ENCODE measurements at regions not wholly inside any gene's neighbourhood (a gene's known extent, or its start where the extent isn't known, plus 50 kb on each side); places are given as distances from the start of the nearest gene placed in this dataset.

GRCh38 chr2:18788592-18788991 is 199.2 kb upstream of the NT5C1B start:
- intact Hi-C loops (cut with DNase I), result no loop called here

DNA sequence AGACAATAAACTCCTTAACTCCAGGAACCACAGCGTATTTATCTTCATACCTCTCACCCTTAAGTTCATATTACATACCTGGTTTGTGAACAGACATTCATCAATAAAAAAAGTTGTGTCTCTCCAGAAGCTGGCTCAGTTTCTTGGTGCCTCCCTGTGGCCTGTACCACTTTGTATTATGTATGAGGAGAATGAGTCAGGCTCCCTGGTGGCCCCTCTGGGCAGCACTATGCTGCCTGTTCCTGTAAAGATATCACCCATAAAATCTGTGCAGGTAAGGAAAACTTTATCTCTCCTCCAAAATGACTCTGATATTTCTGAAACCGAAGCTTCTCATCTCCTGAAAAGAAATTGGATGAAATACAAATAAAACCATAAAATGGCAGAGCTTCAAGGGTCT is 198.4 kb upstream of the NT5C1B start:
- 90 to 92% methylated on average over 2 of the region's 2 CpGs for WGBS, 2 donors
- intact Hi-C loops (cut with DNase I), result no loop called here
- TF ChIP-seq, protein P1, sequence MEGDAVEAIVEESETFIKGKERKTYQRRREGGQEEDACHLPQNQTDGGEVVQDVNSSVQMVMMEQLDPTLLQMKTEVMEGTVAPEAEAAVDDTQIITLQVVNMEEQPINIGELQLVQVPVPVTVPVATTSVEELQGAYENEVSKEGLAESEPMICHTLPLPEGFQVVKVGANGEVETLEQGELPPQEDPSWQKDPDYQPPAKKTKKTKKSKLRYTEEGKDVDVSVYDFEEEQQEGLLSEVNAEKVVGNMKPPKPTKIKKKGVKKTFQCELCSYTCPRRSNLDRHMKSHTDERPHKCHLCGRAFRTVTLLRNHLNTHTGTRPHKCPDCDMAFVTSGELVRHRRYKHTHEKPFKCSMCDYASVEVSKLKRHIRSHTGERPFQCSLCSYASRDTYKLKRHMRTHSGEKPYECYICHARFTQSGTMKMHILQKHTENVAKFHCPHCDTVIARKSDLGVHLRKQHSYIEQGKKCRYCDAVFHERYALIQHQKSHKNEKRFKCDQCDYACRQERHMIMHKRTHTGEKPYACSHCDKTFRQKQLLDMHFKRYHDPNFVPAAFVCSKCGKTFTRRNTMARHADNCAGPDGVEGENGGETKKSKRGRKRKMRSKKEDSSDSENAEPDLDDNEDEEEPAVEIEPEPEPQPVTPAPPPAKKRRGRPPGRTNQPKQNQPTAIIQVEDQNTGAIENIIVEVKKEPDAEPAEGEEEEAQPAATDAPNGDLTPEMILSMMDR (IDR thresholded peaks at IDR 0.05), result no peak
- no peak for TF ChIP-seq POLR2A (IDR thresholded peaks at IDR 0.05)
- Histone ChIP-seq H3K27ac (no peak overlapping the region), H3K9me3 (no peaks in the 10 kb centered on the region), H3K36me3 (no peaks in the 10 kb centered on the region), H3K4me1 (peaks cover 0 to 8% of the 10 kb centered on the region in 2 donors), H3K4me3 (replicated peaks in 1 of 3) (no peak overlapping the region), H3K27me3 (no peaks in the 10 kb centered on the region)
- no peak for DNase-seq

More at GRCh38 chr2:18788592-18788991, 199.2 kb upstream of the NT5C1B start:
- 55 to 67% methylated on average over 5 of the region's 5 CpGs for WGBS, 2 donors
- H3K9me3 ChIP-seq, result no peaks in the 10 kb centered on the region
- no peaks in the 10 kb centered on the region for H3K27me3 ChIP-seq
- no peak for TF ChIP-seq POLR2A (IDR thresholded peaks at IDR 0.05)
- TF ChIP-seq, protein P1 (IDR thresholded peaks at IDR 0.05), result no peak
- H3K27ac ChIP-seq, result no peak overlapping the region
- no peaks in the 10 kb centered on the region for H3K36me3 ChIP-seq
- DNase-seq, result peak; percentile 46 to 49
- no peak overlapping the region for H3K4me3 ChIP-seq (replicated peaks in 1 of 3)
- peaks cover 0 to 8% of the 10 kb centered on the region in 2 donors for H3K4me1 ChIP-seq

DNA sequence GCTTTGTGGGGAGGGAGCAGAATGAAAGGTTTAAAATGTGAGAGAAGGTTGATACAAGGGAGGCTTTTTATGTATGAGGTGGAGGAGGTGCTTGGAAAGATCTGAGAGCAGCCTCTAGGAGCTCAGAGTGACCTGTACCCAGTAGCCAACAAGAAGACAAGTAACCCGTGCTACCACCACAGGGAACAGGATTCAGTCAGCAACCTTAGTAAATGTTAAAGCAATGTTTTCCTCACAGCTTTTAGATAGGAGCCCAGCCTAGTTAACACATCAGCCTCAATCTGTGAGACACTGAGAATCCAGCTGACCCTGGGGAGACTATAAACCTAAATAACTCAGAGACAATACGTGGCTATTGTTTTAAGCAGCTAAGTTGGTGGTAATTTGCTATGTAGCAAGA is 194.9 kb upstream of the NT5C1B start:
- DNase-seq, result no peak
- Histone ChIP-seq H3K4me1 (peaks cover 0 to 5% of the 10 kb centered on the region in 2 donors), H3K9me3 (no peaks in the 10 kb centered on the region), H3K27ac (no peak overlapping the region), H3K4me3 (replicated peaks in 1 of 3) (no peak overlapping the region), H3K36me3 (no peaks in the 10 kb centered on the region), H3K27me3 (no peaks in the 10 kb centered on the region)
- WGBS, 2 donors, result 90% methylated on average over 2 of the region's 2 CpGs
- TF ChIP-seq POLR2A (IDR thresholded peaks at IDR 0.05), result no peak
- TF ChIP-seq, protein P1 (IDR thresholded peaks at IDR 0.05), result no peak
- intact Hi-C loops (cut with DNase I), result no loop called here

GRCh38 chr2:18781541-18782280 is 192.3 kb upstream of the NT5C1B start:
- TF ChIP-seq POLR2A (IDR thresholded peaks at IDR 0.05), result no peak
- TF ChIP-seq, protein P1 (IDR thresholded peaks at IDR 0.05), result no peak
- H3K4me3 ChIP-seq (replicated peaks in 1 of 3), result no peak overlapping the region
- WGBS, 2 donors, result 85 to 89% methylated on average over 1 of the region's 1 CpG
- H3K9me3 ChIP-seq, result no peaks in the 10 kb centered on the region
- H3K4me1 ChIP-seq, result no peaks in the 10 kb centered on the region
- DNase-seq, result no peak
- no peaks in the 10 kb centered on the region for H3K27me3 ChIP-seq
- no peak overlapping the region for H3K27ac ChIP-seq
- intact Hi-C loops (cut with DNase I), result no loop called here
- no peaks in the 10 kb centered on the region for H3K36me3 ChIP-seq

- intact Hi-C loops (cut with DNase I), result no loop called here
- H3K4me1 ChIP-seq, result no peaks in the 10 kb centered on the region
- H3K9me3 ChIP-seq, result no peaks in the 10 kb centered on the region
- no peak overlapping the region for H3K4me3 ChIP-seq (replicated peaks in 1 of 3)
- WGBS, 2 donors, result 44 to 70% methylated on average over 2 of the region's 2 CpGs
- no peaks in the 10 kb centered on the region for H3K36me3 ChIP-seq
- H3K27me3 ChIP-seq, result no peaks in the 10 kb centered on the region
- TF ChIP-seq POLR2A (IDR thresholded peaks at IDR 0.05), result no peak
- TF ChIP-seq, protein P1 (IDR thresholded peaks at IDR 0.05), result no peak
- no peak overlapping the region for H3K27ac ChIP-seq
- DNase-seq, result no peak
These were observed 188.0 kb upstream of the NT5C1B start for GRCh38 chr2:18777250-18777812.

All from thyroid gland (tissue), 4 donors.